ENCODE measurements at regions not wholly inside any gene's neighbourhood (a gene's known extent, or its start where the extent isn't known, plus 50 kb on each side); places are given as distances from the start of the nearest gene placed in this dataset.

DNA sequence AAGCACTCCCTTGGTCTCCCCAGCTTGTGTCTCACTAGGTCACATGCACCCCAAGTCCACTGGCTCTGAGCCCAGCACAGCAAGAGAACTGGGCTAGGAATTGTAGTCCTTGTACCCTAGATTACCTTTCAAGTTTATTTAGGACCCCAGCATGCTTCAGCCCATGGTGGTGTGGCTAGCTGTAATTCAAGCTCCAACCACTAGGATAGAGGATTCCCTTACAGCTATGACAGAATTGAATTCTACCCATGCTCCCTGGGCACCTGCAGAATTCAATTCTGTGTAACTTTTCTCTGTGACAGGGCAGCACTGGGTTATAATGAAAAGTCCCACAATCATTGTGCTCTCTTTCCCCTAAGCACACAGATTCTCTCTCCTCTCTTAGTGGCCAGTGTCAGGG is 253.8 kb upstream of the DMD start:
- Histone ChIP-seq H3K27me3 (ENCODE audit: control insufficient read depth, insufficient read depth, low read length) (no peaks in the 10 kb centered on the region), H3K27ac (ENCODE audit: low read length) (no peak overlapping the region), H3K36me3 (ENCODE audit: control insufficient read depth, insufficient read depth, low read length) (no peaks in the 10 kb centered on the region), H3K4me1 (ENCODE audit: control insufficient read depth, insufficient read depth, low read length) (no peaks in the 10 kb centered on the region), H3K9me3 (ENCODE audit: control insufficient read depth, insufficient read depth, low read depth, low read length) (no peaks in the 10 kb centered on the region), H3K4me3 (ENCODE audit: low read depth in 2 of 2, low read length in 2 of 2) (no peak overlapping the region)
- intact Hi-C loops (cut with micrococcal nuclease; ENCODE audit: unreplicated experiment) (no loop called here), in situ Hi-C loops (cut with HindIII; ENCODE audit: low pct_unique_long_range_greater_than_20kb, low sequenced_read_pairs) (no loop called here)
- ChIA-PET CTCF (no interaction called here), POLR2A (no interaction called here)
- no TSS peak for BruUV-seq (replicated peaks)
- TF ChIP-seq TCF7L2 (IDR thresholded peaks at IDR 0.05; ENCODE audit: low read depth, low read length) (no peak), SIN3A (IDR thresholded peaks at IDR 0.05; ENCODE audit: borderline replicate concordance, insufficient read depth, low read depth, low read length) (no peak), POLR2AphosphoS5 (IDR thresholded peaks at IDR 0.05; ENCODE audit: low read depth, low read length) (no peak), CTCF (IDR thresholded peaks at IDR 0.05) (no peak)
- TF ChIP-seq, protein P1, sequence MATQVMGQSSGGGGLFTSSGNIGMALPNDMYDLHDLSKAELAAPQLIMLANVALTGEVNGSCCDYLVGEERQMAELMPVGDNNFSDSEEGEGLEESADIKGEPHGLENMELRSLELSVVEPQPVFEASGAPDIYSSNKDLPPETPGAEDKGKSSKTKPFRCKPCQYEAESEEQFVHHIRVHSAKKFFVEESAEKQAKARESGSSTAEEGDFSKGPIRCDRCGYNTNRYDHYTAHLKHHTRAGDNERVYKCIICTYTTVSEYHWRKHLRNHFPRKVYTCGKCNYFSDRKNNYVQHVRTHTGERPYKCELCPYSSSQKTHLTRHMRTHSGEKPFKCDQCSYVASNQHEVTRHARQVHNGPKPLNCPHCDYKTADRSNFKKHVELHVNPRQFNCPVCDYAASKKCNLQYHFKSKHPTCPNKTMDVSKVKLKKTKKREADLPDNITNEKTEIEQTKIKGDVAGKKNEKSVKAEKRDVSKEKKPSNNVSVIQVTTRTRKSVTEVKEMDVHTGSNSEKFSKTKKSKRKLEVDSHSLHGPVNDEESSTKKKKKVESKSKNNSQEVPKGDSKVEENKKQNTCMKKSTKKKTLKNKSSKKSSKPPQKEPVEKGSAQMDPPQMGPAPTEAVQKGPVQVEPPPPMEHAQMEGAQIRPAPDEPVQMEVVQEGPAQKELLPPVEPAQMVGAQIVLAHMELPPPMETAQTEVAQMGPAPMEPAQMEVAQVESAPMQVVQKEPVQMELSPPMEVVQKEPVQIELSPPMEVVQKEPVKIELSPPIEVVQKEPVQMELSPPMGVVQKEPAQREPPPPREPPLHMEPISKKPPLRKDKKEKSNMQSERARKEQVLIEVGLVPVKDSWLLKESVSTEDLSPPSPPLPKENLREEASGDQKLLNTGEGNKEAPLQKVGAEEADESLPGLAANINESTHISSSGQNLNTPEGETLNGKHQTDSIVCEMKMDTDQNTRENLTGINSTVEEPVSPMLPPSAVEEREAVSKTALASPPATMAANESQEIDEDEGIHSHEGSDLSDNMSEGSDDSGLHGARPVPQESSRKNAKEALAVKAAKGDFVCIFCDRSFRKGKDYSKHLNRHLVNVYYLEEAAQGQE (IDR thresholded peaks at IDR 0.05; ENCODE audit: insufficient read depth in 1 of 2, low read depth in 2 of 2, low read length in 1 of 2), result no peak
- ATAC-seq, result no peak
- DNase-seq (ENCODE audit: low read depth, low spot score), result no peak

GRCh38 chrX:33457102-33457501 is 245.8 kb upstream of the DMD start:
- DNase-seq (ENCODE audit: low read depth, low spot score), result no peak
- H3K36me3 ChIP-seq (ENCODE audit: control insufficient read depth, insufficient read depth, low read length), result no peaks in the 10 kb centered on the region
- no peaks in the 10 kb centered on the region for H3K9me3 ChIP-seq (ENCODE audit: control insufficient read depth, insufficient read depth, low read depth, low read length)
- H3K4me3 ChIP-seq (ENCODE audit: low read depth in 2 of 2, low read length in 2 of 2), result no peak overlapping the region
- H3K4me1 ChIP-seq (ENCODE audit: control insufficient read depth, insufficient read depth, low read length), result no peaks in the 10 kb centered on the region
- BruUV-seq (replicated peaks), result no TSS peak
- no peaks in the 10 kb centered on the region for H3K27me3 ChIP-seq (ENCODE audit: control insufficient read depth, insufficient read depth, low read length)
- ChIA-PET POLR2A (no interaction called here), CTCF (no interaction called here)
- intact Hi-C loops (cut with micrococcal nuclease; ENCODE audit: unreplicated experiment) (no loop called here), in situ Hi-C loops (cut with HindIII; ENCODE audit: low pct_unique_long_range_greater_than_20kb, low sequenced_read_pairs) (no loop called here)
- no peak for TF ChIP-seq TCF7L2 (IDR thresholded peaks at IDR 0.05; ENCODE audit: low read depth, low read length)
- TF ChIP-seq SIN3A (IDR thresholded peaks at IDR 0.05; ENCODE audit: borderline replicate concordance, insufficient read depth, low read depth, low read length), result no peak
- no peak for TF ChIP-seq CTCF (IDR thresholded peaks at IDR 0.05)
- TF ChIP-seq, protein P1 (IDR thresholded peaks at IDR 0.05; ENCODE audit: insufficient read depth in 1 of 2, low read depth in 2 of 2, low read length in 1 of 2), result no peak
- no peak for TF ChIP-seq POLR2AphosphoS5 (IDR thresholded peaks at IDR 0.05; ENCODE audit: low read depth, low read length)
- no peak overlapping the region for H3K27ac ChIP-seq (ENCODE audit: low read length)
- no peak for ATAC-seq
